Aorta (tissue), 5 donors: ENCODE measurements at regions not wholly inside any gene's neighbourhood (a gene's known extent, or its start where the extent isn't known, plus 50 kb on each side); places are given as distances from the start of the nearest gene placed in this dataset.

Experiments used
- ATAC-seq: fragments of 200-7000 bp; cut with Tn5 transposase; one replicate; pipeline ENCODE4 v1.9.1; 2022; ENCODE audit warnings: moderate library complexity; ENCODE audit not compliant: low FRiP score
- DNase-seq, 2 donors: peaks; one replicate each; pipeline ENCODE4 v3.0.0-alpha.2; 2020
- H3K27ac ChIP-seq, 2 donors: one replicate each; pipeline ENCODE4 v1.5.1; 2013; ENCODE audit warnings: low read length in 2 of 2, mild to moderate bottlenecking in 2 of 2, moderate library complexity in 2 of 2, control low read depth in 1 of 2, inconsistent platforms in 1 of 2, low read depth in 1 of 2
- H3K27me3 ChIP-seq, 2 donors: one replicate each; pipeline ENCODE4 v1.6.1; 2013; ENCODE audit warnings: control low read depth in 1 of 2, low read length in 1 of 2, mild to moderate bottlenecking in 1 of 2, moderate library complexity in 1 of 2; ENCODE audit not compliant: insufficient read depth in 2 of 2, control insufficient read depth in 1 of 2
- H3K36me3 ChIP-seq, 2 donors: one replicate each; pipeline ENCODE4 v1.6.1; 2013; ENCODE audit warnings: control low read depth in 1 of 2, low read length in 1 of 2, mild to moderate bottlenecking in 1 of 2; ENCODE audit not compliant: insufficient read depth in 2 of 2, control insufficient read depth in 1 of 2
- H3K4me1 ChIP-seq, 2 donors: one replicate each; pipeline ENCODE4 v1.6.1; 2013; ENCODE audit warnings: low read length in 2 of 2, control low read depth in 1 of 2, mild to moderate bottlenecking in 1 of 2, moderate library complexity in 1 of 2; ENCODE audit not compliant: insufficient read depth in 2 of 2, control insufficient read depth in 1 of 2
- H3K4me3 ChIP-seq, 2 donors: one replicate each; pipeline ENCODE4 v1.5.1; 2013; ENCODE audit warnings: low read length in 2 of 2, control low read depth in 1 of 2, mild to moderate bottlenecking in 1 of 2
- H3K9me3 ChIP-seq: one replicate; pipeline ENCODE4 v1.6.1; 2013; ENCODE audit warnings: mild to moderate bottlenecking, low read length; ENCODE audit not compliant: control insufficient read depth
- WGBS, 2 donors: extraction: QIAGEN DNeasy Blood & Tissue Kit; methylation state at CpG; one replicate each; pipeline ENCODE4 v1.1.7; 2013; 5-methylcytosine and 5-hydroxymethylcytosine counted together
- intact Hi-C, 2 donors: fragments of 100-400 bp; cut with DNase I; formaldehyde crosslinking; loops; one replicate each; pipeline versions ENCODE4 v1.14.2 to v1.15.0; 2022
- donor health status: healthy with polysubstance abuse.
- donor health status: Bipolar disorder and iron deficiency.
- donor health status: DM: no; HTN: no; CAD: no.
- donor health status: DM: no; HTN: no; CAD: no.
- donor health status: DM: yes; HTN: yes; CAD: no.

DNA sequence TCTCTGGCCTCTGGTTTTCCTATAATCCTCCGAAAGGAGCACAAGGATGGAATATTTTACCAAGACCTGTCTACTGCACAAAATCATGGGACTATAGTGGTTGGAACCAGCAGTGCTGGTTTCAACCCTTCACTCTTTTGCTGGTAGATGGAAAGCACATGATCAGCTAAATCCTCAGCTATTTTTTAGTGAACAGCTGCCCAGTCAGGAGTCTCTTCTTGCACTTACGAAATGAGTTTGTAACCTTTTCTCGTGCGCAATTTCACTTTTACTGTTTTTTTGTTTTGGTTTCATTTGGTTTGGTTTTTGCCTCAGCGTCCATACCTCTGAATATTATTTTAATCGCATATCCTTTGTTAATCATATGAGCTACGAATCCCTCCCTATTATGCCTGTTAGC lies 418.5 kb upstream of the CPEB2 start:
- intact Hi-C loops = no loop called here
- Histone ChIP-seq H3K27me3 (no peaks in the 10 kb centered on the region), H3K9me3 (no peaks in the 10 kb centered on the region), H3K4me3 (no peak overlapping the region), H3K27ac (no peak overlapping the region), H3K36me3 (no peaks in the 10 kb centered on the region), H3K4me1 (no peaks in the 10 kb centered on the region)
- no peak for DNase-seq
- no peak for ATAC-seq
- WGBS, 2 donors = 90 to 91% methylated on average over 7 of the region's 7 CpGs

DNA sequence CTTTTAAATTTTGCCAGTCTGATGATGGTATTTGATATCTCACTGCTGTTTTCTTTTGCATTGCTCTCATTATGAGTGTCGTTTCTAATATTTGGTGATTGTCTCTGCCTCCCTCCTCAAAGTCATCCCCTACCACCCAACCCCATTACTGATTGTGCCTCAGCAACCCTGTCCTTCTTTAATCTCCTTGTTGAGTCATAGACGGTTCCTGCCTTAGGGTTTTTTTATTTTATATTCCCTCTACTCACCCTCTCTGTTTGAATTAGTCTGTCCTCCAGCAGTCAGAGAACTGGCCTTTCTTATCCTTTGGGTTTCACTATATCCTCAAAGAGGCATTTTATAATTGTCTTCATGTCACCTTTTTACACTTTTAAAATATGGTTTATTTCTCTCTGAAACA lies 409.3 kb upstream of the CPEB2 start:
- intact Hi-C loops = no loop called here
- H3K9me3 ChIP-seq = no peaks in the 10 kb centered on the region
- no peak for DNase-seq
- H3K36me3 ChIP-seq = no peaks in the 10 kb centered on the region
- ATAC-seq = no peak
- WGBS, 2 donors = 79 to 83% methylated on average over 2 of the region's 2 CpGs
- no peaks in the 10 kb centered on the region for H3K4me1 ChIP-seq
- no peak overlapping the region for H3K4me3 ChIP-seq
- no peak overlapping the region for H3K27ac ChIP-seq
- H3K27me3 ChIP-seq = no peaks in the 10 kb centered on the region

DNA sequence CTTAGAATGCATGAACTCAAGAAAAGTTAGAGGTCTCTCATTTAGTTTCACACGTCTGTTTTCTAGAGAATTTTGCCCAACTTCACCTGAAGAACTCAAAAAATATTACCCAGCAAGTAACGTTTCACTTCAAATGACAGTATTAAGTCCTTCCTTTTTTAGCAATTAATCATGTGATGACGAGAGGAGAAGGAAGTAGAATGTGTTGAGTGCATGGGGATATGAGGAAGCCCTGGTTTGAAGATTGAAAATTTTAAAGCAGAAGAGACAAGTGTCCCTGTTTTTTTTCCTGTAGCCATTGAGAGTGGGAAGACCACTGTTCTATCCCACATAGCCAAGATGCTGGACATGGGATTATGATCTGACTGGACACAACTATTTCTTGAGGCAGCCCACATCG lies 406.3 kb upstream of the CPEB2 start:
- no peaks in the 10 kb centered on the region for H3K4me1 ChIP-seq
- intact Hi-C loops = no loop called here
- H3K4me3 ChIP-seq = no peak overlapping the region
- DNase-seq (no peak), ATAC-seq (no peak)
- no peaks in the 10 kb centered on the region for H3K27me3 ChIP-seq
- H3K36me3 ChIP-seq = no peaks in the 10 kb centered on the region
- WGBS, 2 donors = 40 to 44% methylated on average over 4 of the region's 4 CpGs
- no peak overlapping the region for H3K27ac ChIP-seq
- H3K9me3 ChIP-seq = no peaks in the 10 kb centered on the region

DNA sequence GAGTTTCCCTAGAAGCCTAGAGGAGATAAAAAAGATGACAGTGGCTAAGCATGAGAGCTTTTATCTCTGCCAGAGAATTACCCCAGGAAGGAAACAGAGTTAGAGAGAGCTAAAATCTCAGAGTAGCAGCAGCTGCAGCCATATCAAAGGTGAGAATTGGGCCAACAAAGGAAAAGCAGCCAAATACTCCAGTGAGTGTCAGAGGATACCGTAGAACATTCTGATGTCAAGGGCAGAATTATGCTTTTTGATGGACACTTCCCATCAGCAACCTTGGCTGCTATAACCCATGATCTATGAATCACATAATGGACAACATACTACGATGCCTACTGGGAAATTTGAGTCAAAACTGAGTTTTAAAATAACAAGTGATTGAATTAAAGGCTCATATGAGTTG lies 405.8 kb upstream of the CPEB2 start:
- Histone ChIP-seq H3K27me3 (no peaks in the 10 kb centered on the region), H3K4me1 (no peaks in the 10 kb centered on the region), H3K9me3 (no peaks in the 10 kb centered on the region), H3K36me3 (no peaks in the 10 kb centered on the region), H3K4me3 (no peak overlapping the region), H3K27ac (no peak overlapping the region)
- intact Hi-C loops = no loop called here
- DNase-seq (no peak), ATAC-seq (no peak)
- WGBS, 2 donors = 50 to 69% methylated on average over 2 of the region's 2 CpGs

DNA sequence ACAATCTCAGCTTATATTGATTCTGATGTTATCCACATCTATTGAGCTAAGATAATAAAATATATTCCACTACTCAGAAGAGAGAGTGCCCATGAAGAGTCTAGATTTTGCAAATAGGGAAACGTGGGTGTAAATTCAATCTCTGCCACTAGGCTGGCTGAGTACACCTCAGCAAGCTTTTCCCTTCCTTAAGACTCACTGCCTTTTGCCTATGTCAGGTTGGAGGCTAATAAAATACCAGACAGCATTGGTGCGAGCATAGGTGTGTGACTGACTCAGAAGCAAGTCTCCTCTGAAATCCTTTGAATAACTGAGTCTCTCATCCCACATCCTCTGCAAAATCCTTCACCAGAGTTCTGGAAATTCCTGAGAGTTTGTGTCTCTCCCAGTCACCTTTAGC lies 405.4 kb upstream of the CPEB2 start:
- Histone ChIP-seq H3K4me1 (no peaks in the 10 kb centered on the region), H3K27ac (no peak overlapping the region), H3K9me3 (no peaks in the 10 kb centered on the region), H3K27me3 (no peaks in the 10 kb centered on the region), H3K4me3 (no peak overlapping the region), H3K36me3 (no peaks in the 10 kb centered on the region)
- 53 to 55% methylated on average over 2 of the region's 2 CpGs for WGBS, 2 donors
- DNase-seq = no peak
- intact Hi-C loops = no loop called here
- no peak for ATAC-seq

DNA sequence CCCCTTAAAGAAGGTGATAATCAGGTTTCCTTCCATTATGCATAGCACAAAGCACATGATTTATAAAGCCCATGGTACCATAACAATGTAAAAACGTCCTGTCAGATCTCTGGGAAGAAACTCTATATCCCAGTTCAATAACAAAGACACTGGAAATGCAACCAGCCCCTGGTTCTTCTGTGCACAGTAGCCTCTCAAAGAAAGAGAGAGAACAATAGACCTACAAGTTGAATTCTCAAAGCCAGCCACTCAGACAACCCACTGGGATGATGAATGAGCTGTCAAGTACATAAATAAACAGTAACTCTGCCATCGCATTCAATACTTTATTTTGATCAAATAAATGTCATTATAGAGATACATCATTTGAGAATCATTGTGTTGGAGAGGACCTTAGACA lies 400.1 kb upstream of the CPEB2 start:
- DNase-seq (no peak), ATAC-seq (no peak)
- H3K27ac ChIP-seq = no peak overlapping the region
- no peaks in the 10 kb centered on the region for H3K27me3 ChIP-seq
- H3K4me3 ChIP-seq = no peak overlapping the region
- H3K9me3 ChIP-seq = no peaks in the 10 kb centered on the region
- intact Hi-C loops = no loop called here
- no peaks in the 10 kb centered on the region for H3K4me1 ChIP-seq
- 33 to 37% methylated on average over 2 of the region's 2 CpGs for WGBS, 2 donors
- H3K36me3 ChIP-seq = no peaks in the 10 kb centered on the region

DNA sequence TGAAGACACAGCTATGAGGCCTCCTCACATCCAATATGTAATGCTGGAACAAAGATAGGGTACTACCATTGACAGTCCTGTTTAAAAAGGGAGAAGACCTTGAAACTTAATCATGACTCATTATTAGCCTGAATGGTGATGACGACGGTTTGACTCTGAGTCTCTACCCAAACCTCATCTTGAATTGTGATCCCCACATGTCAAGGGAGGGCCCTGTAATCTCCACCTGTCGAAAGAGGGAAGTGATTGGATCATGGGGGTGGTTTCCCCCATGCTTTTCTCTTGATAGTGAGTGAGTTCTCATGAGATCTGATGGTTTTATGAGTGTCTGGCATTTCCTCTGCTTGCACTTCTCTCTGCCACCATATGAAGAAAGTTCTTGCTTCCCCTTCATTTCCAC lies 395.3 kb upstream of the CPEB2 start:
- intact Hi-C loops = no loop called here
- ATAC-seq = no peak
- no peaks in the 10 kb centered on the region for H3K4me1 ChIP-seq

DNA sequence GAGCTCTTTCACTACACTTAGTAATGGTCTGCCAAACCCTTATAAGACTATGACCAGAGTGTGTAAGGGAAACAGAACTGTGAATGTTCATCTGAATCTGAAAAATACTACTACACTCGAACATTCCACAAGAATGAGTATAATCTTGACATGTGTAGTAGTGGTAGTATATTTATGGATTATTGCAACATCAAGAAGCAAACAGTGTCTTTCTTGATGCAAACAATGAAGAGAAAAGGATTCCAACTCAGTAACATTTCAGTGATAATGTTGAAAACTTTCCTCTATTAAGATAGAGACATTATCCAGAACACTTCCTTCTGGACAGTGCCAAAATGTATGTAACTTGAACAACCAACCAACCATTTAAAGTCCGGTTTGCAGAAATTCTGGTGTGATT lies 394.7 kb upstream of the CPEB2 start:
- intact Hi-C loops = no loop called here

More for the DNA sequence above, 395.3 kb upstream of the CPEB2 start:
- H3K27me3 ChIP-seq = no peaks in the 10 kb centered on the region
- H3K36me3 ChIP-seq = no peaks in the 10 kb centered on the region
- no peak for DNase-seq
- H3K27ac ChIP-seq = no peak overlapping the region
- 78 to 80% methylated on average over 3 of the region's 3 CpGs for WGBS, 2 donors
- no peak overlapping the region for H3K4me3 ChIP-seq
- no peaks in the 10 kb centered on the region for H3K9me3 ChIP-seq

DNA sequence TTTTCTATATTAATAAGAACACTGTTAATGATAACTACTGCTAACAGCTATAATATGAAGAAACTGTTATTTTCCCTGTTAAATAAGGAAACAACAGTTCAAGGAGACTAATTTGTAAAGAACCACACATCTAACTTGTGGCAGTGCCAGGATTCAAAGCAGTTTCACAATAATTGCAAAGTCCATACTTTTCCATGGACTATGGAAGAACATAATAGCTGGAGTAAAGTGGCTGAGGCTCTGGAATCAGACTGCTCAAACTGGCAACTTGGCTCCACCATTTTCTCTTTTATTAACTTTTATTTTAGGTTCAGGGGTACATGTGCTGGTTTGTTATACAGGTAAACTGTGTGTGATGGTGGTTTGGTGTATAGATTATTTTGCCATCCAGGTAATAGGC lies 393.7 kb upstream of the CPEB2 start:
- H3K36me3 ChIP-seq = no peaks in the 10 kb centered on the region
- no peak for ATAC-seq
- DNase-seq = no peak
- no peaks in the 10 kb centered on the region for H3K27me3 ChIP-seq
- intact Hi-C loops = no loop called here
- no peak overlapping the region for H3K4me3 ChIP-seq
- no peak overlapping the region for H3K27ac ChIP-seq
- H3K4me1 ChIP-seq = no peaks in the 10 kb centered on the region
- H3K9me3 ChIP-seq = no peaks in the 10 kb centered on the region

More for the DNA sequence above, 394.7 kb upstream of the CPEB2 start:
- no peaks in the 10 kb centered on the region for H3K4me1 ChIP-seq
- WGBS, 2 donors = 20 to 23% methylated on average over 2 of the region's 2 CpGs
- no peaks in the 10 kb centered on the region for H3K9me3 ChIP-seq
- H3K36me3 ChIP-seq = no peaks in the 10 kb centered on the region
- H3K27ac ChIP-seq = no peak overlapping the region
- H3K27me3 ChIP-seq = no peaks in the 10 kb centered on the region
- ATAC-seq = no peak
- no peak for DNase-seq
- no peak overlapping the region for H3K4me3 ChIP-seq
